ENCODE measurements at regions not wholly inside any gene's neighbourhood (a gene's known extent, or its start where the extent isn't known, plus 50 kb on each side); places are given as distances from the start of the nearest gene placed in this dataset.
"Not testable (repeated sequence)": the region's sequence is repeated elsewhere in the genome, so short reads cannot be mapped to it uniquely, and the experiment has no call there.

DNA sequence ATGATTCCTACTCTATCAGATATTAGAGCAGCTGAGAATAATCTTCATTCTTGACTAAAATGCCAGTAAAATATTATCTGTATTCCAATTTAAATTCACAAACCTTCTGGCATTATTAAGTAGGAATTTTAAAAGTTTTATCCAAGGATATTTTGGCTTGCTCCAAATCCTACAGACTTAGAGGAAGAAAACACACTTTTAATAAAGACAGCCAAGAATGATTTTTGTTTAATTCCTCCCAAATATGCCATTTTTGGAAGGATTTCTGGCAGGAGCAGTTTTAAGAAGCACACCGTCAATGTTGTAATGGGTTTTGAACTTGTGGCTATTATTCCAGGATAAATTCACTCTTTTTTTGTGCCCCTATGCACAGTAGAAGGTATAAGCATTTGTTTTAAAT is 355.1 kb downstream of the SLITRK5 start:
- H3K4me1 Mint-ChIP-seq: peaks cover under 1% of the 10 kb centered on the region
- TF ChIP-seq RELA (CRISPR knock-in tag; IDR thresholded peaks at IDR 0.05; ENCODE audit: borderline replicate concordance) (no peak), ZNF396 (CRISPR knock-in tag; IDR thresholded peaks at IDR 0.05; ENCODE audit: borderline replicate concordance) (no peak), ZNF138 (CRISPR knock-in tag; conservative IDR thresholded peaks at IDR 0.05) (no peak), GABPB1 (CRISPR knock-in tag; IDR thresholded peaks at IDR 0.05) (no peak), RORB (CRISPR knock-in tag; IDR thresholded peaks at IDR 0.05) (no peak), OVOL2 (CRISPR knock-in tag; IDR thresholded peaks at IDR 0.05; ENCODE audit: borderline replicate concordance) (no peak), MYBL2 (CRISPR knock-in tag; IDR thresholded peaks at IDR 0.05) (no peak), TEAD4 (CRISPR knock-in tag; IDR thresholded peaks at IDR 0.05) (no peak), MXD4 (CRISPR knock-in tag; IDR thresholded peaks at IDR 0.05; ENCODE audit: borderline replicate concordance) (no peak), NFYB (CRISPR knock-in tag; conservative IDR thresholded peaks at IDR 0.05; ENCODE audit: low read depth) (no peak)
- TF ChIP-seq, protein P1, sequence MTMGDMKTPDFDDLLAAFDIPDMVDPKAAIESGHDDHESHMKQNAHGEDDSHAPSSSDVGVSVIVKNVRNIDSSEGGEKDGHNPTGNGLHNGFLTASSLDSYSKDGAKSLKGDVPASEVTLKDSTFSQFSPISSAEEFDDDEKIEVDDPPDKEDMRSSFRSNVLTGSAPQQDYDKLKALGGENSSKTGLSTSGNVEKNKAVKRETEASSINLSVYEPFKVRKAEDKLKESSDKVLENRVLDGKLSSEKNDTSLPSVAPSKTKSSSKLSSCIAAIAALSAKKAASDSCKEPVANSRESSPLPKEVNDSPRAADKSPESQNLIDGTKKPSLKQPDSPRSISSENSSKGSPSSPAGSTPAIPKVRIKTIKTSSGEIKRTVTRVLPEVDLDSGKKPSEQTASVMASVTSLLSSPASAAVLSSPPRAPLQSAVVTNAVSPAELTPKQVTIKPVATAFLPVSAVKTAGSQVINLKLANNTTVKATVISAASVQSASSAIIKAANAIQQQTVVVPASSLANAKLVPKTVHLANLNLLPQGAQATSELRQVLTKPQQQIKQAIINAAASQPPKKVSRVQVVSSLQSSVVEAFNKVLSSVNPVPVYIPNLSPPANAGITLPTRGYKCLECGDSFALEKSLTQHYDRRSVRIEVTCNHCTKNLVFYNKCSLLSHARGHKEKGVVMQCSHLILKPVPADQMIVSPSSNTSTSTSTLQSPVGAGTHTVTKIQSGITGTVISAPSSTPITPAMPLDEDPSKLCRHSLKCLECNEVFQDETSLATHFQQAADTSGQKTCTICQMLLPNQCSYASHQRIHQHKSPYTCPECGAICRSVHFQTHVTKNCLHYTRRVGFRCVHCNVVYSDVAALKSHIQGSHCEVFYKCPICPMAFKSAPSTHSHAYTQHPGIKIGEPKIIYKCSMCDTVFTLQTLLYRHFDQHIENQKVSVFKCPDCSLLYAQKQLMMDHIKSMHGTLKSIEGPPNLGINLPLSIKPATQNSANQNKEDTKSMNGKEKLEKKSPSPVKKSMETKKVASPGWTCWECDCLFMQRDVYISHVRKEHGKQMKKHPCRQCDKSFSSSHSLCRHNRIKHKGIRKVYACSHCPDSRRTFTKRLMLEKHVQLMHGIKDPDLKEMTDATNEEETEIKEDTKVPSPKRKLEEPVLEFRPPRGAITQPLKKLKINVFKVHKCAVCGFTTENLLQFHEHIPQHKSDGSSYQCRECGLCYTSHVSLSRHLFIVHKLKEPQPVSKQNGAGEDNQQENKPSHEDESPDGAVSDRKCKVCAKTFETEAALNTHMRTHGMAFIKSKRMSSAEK (CRISPR knock-in tag; IDR thresholded peaks at IDR 0.05; ENCODE audit: borderline replicate concordance): no peak
- TF ChIP-seq, protein P2, sequence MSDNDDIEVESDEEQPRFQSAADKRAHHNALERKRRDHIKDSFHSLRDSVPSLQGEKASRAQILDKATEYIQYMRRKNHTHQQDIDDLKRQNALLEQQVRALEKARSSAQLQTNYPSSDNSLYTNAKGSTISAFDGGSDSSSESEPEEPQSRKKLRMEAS (CRISPR knock-in tag; IDR thresholded peaks at IDR 0.05): no peak
- TF ChIP-seq, protein P3, sequence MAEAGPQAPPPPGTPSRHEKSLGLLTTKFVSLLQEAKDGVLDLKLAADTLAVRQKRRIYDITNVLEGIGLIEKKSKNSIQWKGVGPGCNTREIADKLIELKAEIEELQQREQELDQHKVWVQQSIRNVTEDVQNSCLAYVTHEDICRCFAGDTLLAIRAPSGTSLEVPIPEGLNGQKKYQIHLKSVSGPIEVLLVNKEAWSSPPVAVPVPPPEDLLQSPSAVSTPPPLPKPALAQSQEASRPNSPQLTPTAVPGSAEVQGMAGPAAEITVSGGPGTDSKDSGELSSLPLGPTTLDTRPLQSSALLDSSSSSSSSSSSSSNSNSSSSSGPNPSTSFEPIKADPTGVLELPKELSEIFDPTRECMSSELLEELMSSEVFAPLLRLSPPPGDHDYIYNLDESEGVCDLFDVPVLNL (CRISPR knock-in tag; IDR thresholded peaks at IDR 0.05; ENCODE audit: borderline replicate concordance, low read depth): no peak
- TF ChIP-seq, protein P4, sequence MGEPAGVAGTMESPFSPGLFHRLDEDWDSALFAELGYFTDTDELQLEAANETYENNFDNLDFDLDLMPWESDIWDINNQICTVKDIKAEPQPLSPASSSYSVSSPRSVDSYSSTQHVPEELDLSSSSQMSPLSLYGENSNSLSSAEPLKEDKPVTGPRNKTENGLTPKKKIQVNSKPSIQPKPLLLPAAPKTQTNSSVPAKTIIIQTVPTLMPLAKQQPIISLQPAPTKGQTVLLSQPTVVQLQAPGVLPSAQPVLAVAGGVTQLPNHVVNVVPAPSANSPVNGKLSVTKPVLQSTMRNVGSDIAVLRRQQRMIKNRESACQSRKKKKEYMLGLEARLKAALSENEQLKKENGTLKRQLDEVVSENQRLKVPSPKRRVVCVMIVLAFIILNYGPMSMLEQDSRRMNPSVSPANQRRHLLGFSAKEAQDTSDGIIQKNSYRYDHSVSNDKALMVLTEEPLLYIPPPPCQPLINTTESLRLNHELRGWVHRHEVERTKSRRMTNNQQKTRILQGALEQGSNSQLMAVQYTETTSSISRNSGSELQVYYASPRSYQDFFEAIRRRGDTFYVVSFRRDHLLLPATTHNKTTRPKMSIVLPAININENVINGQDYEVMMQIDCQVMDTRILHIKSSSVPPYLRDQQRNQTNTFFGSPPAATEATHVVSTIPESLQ (CRISPR knock-in tag; IDR thresholded peaks at IDR 0.05): no peak
- no peak for DNase-seq (ENCODE audit: low spot score)
- H3K9me3 Mint-ChIP-seq: no peaks in the 10 kb centered on the region
- ChIA-PET POLR2A (no interaction called here), CTCF (no interaction called here)
- no peaks in the 10 kb centered on the region for H3K27me3 Mint-ChIP-seq (ENCODE audit: low read depth)
- ATAC-seq: no peak
- H3K4me3 Mint-ChIP-seq: no peak overlapping the region
- H3K36me3 Mint-ChIP-seq: no peaks in the 10 kb centered on the region
- H3K27ac Mint-ChIP-seq: no peak overlapping the region

DNA sequence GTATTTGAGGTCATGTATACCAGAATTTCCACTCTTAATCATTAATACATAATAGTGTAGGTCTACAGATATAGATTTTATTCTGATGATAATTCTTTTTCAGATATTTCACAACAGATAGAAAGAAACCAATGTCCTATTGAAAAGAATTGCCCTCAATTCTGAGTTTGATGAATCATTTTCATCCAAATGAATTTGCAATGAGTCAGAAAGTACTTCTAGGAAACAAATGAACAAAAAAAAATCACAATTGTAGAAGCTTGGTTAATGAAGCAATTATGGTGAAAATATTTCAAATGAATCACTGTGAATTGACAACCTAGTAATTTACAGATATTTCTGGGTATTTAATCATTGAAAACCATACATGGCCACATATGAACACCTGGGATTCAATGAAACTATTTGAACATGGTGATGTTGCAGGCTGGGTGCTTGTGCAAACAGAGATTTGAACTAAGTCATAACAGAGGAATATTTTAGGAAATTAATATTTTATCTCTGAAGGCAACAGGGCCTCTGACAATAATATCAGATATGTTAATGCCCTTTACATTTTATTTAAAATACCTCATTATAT is 360.9 kb downstream of the SLITRK5 start:
- H3K9me3 Mint-ChIP-seq: no peaks in the 10 kb centered on the region
- H3K4me1 Mint-ChIP-seq: no peaks in the 10 kb centered on the region
- H3K27me3 Mint-ChIP-seq (ENCODE audit: low read depth): no peaks in the 10 kb centered on the region
- ATAC-seq: no peak
- CTCF ChIA-PET: no interaction called here
- DNase-seq (ENCODE audit: low spot score): no peak
- no peak overlapping the region for H3K4me3 Mint-ChIP-seq
- no peaks in the 10 kb centered on the region for H3K36me3 Mint-ChIP-seq
- TF ChIP-seq, protein P5, sequence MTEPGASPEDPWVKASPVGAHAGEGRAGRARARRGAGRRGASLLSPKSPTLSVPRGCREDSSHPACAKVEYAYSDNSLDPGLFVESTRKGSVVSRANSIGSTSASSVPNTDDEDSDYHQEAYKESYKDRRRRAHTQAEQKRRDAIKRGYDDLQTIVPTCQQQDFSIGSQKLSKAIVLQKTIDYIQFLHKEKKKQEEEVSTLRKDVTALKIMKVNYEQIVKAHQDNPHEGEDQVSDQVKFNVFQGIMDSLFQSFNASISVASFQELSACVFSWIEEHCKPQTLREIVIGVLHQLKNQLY (CRISPR knock-in tag; IDR thresholded peaks at IDR 0.05): no peak
- TF ChIP-seq, protein P6, sequence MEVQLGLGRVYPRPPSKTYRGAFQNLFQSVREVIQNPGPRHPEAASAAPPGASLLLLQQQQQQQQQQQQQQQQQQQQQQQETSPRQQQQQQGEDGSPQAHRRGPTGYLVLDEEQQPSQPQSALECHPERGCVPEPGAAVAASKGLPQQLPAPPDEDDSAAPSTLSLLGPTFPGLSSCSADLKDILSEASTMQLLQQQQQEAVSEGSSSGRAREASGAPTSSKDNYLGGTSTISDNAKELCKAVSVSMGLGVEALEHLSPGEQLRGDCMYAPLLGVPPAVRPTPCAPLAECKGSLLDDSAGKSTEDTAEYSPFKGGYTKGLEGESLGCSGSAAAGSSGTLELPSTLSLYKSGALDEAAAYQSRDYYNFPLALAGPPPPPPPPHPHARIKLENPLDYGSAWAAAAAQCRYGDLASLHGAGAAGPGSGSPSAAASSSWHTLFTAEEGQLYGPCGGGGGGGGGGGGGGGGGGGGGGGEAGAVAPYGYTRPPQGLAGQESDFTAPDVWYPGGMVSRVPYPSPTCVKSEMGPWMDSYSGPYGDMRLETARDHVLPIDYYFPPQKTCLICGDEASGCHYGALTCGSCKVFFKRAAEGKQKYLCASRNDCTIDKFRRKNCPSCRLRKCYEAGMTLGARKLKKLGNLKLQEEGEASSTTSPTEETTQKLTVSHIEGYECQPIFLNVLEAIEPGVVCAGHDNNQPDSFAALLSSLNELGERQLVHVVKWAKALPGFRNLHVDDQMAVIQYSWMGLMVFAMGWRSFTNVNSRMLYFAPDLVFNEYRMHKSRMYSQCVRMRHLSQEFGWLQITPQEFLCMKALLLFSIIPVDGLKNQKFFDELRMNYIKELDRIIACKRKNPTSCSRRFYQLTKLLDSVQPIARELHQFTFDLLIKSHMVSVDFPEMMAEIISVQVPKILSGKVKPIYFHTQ (CRISPR knock-in tag; IDR thresholded peaks at IDR 0.05): no peak
- no peak for TF ChIP-seq CREB1 (CRISPR knock-in tag; IDR thresholded peaks at IDR 0.05)
- TF ChIP-seq MXD4 (CRISPR knock-in tag; IDR thresholded peaks at IDR 0.05; ENCODE audit: borderline replicate concordance): no peak
- TF ChIP-seq ZNF138 (CRISPR knock-in tag; conservative IDR thresholded peaks at IDR 0.05): no peak
- no peak for TF ChIP-seq FOXJ3 (CRISPR knock-in tag; IDR thresholded peaks at IDR 0.05; ENCODE audit: borderline replicate concordance)
- TF ChIP-seq TP53 (CRISPR knock-in tag; IDR thresholded peaks at IDR 0.05): no peak
- TF ChIP-seq, protein P3 (CRISPR knock-in tag; IDR thresholded peaks at IDR 0.05; ENCODE audit: borderline replicate concordance, low read depth): no peak
- H3K27ac Mint-ChIP-seq: no peak overlapping the region
- POLR2A ChIA-PET: no interaction called here

DNA sequence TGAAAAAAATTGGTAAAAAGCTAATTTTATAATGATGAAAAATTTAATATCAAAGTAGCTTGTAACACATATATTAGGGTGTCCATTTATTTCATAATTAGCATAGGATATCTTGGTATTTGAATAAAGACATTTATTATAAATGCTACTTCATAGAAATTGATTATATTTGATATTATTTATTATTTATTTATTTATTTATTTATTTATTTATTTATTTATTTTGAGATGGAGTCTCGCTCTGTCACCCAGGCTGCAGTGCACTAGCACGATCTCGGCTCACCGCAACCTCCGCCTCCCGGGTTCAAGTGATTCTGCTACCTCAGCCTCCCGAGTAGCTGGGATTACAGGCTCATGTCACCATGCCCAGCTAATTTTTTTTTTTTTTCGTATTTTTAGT is 365.0 kb downstream of the SLITRK5 start:
- CTCF ChIA-PET; DNase-seq (ENCODE audit: low spot score); H3K4me3 Mint-ChIP-seq; H3K4me1 Mint-ChIP-seq; H3K27me3 Mint-ChIP-seq (ENCODE audit: low read depth); H3K9me3 Mint-ChIP-seq; ATAC-seq; H3K36me3 Mint-ChIP-seq; H3K27ac Mint-ChIP-seq; POLR2A ChIA-PET: not testable (repeated sequence)
